GM12891 (cell line): ENCODE measurements at regions not wholly inside any gene's neighbourhood (a gene's known extent, or its start where the extent isn't known, plus 50 kb on each side); places are given as distances from the start of the nearest gene placed in this dataset.

Source experiments
- POLR2A ChIP-seq: IDR thresholded peaks from 2 replicates; pipeline ENCODE4 v1.6.1; 2011; ENCODE audit warnings: low read depth, low read length, control low read depth
- POLR2AphosphoS5 ChIP-seq: IDR thresholded peaks from 2 replicates; pipeline ENCODE4 v1.6.1; 2011; ENCODE audit warnings: low read depth, low read length, control low read depth

- TF ChIP-seq POLR2A (no peak), POLR2AphosphoS5 (no peak)
Measured at GRCh38 chr22:35483730-35484129, 56.9 kb upstream of the RASD2 start.
